ENCODE measurements at regions not wholly inside any gene's neighbourhood (a gene's known extent, or its start where the extent isn't known, plus 50 kb on each side); places are given as distances from the start of the nearest gene placed in this dataset.
"Not testable (repeated sequence)": the region's sequence is repeated elsewhere in the genome, so short reads cannot be mapped to it uniquely, and the experiment has no call there.

- H3K4me3 ChIP-seq (ENCODE audit: low read depth, low read length) = no peak overlapping the region
Observed at GRCh38 chr13:90641884-90642283, 705.6 kb upstream of the MIR17HG start.

GRCh38 chr13:90645582-90645981 lies 701.9 kb upstream of the MIR17HG start:
- H3K4me3 ChIP-seq (ENCODE audit: low read depth, low read length) = no peak overlapping the region

GRCh38 chr13:90648497-90648896 lies 699.0 kb upstream of the MIR17HG start:
- H3K4me3 ChIP-seq (ENCODE audit: low read depth, low read length) = no peak overlapping the region

- H3K4me3 ChIP-seq (ENCODE audit: low read depth, low read length) = no peak overlapping the region
Observed at GRCh38 chr13:90652036-90652435, 695.5 kb upstream of the MIR17HG start.

- H3K4me3 ChIP-seq (ENCODE audit: low read depth, low read length) = no peak overlapping the region
Observed at GRCh38 chr13:90654970-90655369, 692.5 kb upstream of the MIR17HG start.

- not testable (repeated sequence) for H3K4me3 ChIP-seq (ENCODE audit: low read depth, low read length)
Observed at GRCh38 chr13:90664200-90664599, 683.3 kb upstream of the MIR17HG start.

GRCh38 chr13:90673746-90674145 lies 673.7 kb upstream of the MIR17HG start:
- H3K4me3 ChIP-seq (ENCODE audit: low read depth, low read length) = no peak overlapping the region

GRCh38 chr13:90675129-90675528 lies 672.4 kb upstream of the MIR17HG start:
- no peak overlapping the region for H3K4me3 ChIP-seq (ENCODE audit: low read depth, low read length)

GRCh38 chr13:90680826-90681225 lies 666.7 kb upstream of the MIR17HG start:
- H3K4me3 ChIP-seq (ENCODE audit: low read depth, low read length) = no peak overlapping the region

GRCh38 chr13:90683711-90684131 lies 663.8 kb upstream of the MIR17HG start:
- H3K4me3 ChIP-seq (ENCODE audit: low read depth, low read length) = no peak overlapping the region

- no peak overlapping the region for H3K4me3 ChIP-seq (ENCODE audit: low read depth, low read length)
Observed at GRCh38 chr13:90686442-90686841, 661.0 kb upstream of the MIR17HG start.

- H3K4me3 ChIP-seq (ENCODE audit: low read depth, low read length) = no peak overlapping the region
Observed at GRCh38 chr13:90689111-90689510, 658.4 kb upstream of the MIR17HG start.

- no peak overlapping the region for H3K4me3 ChIP-seq (ENCODE audit: low read depth, low read length)
Observed at GRCh38 chr13:90690458-90691080, 656.9 kb upstream of the MIR17HG start.

- H3K4me3 ChIP-seq (ENCODE audit: low read depth, low read length) = no peak overlapping the region
Observed at GRCh38 chr13:90696254-90696653, 651.2 kb upstream of the MIR17HG start.

GRCh38 chr13:90696656-90697055 lies 650.8 kb upstream of the MIR17HG start:
- H3K4me3 ChIP-seq (ENCODE audit: low read depth, low read length) = no peak overlapping the region

GRCh38 chr13:90700340-90700739 lies 647.1 kb upstream of the MIR17HG start:
- no peak overlapping the region for H3K4me3 ChIP-seq (ENCODE audit: low read depth, low read length)

GRCh38 chr13:90701264-90701663 lies 646.2 kb upstream of the MIR17HG start:
- H3K4me3 ChIP-seq (ENCODE audit: low read depth, low read length) = no peak overlapping the region

- H3K4me3 ChIP-seq (ENCODE audit: low read depth, low read length) = no peak overlapping the region
Observed at GRCh38 chr13:90702050-90702449, 645.4 kb upstream of the MIR17HG start.

GRCh38 chr13:90706631-90707030 lies 640.9 kb upstream of the MIR17HG start:
- H3K4me3 ChIP-seq (ENCODE audit: low read depth, low read length) = no peak overlapping the region

- no peak overlapping the region for H3K4me3 ChIP-seq (ENCODE audit: low read depth, low read length)
Observed at GRCh38 chr13:90708128-90708527, 639.4 kb upstream of the MIR17HG start.

GRCh38 chr13:90709319-90709718 lies 638.2 kb upstream of the MIR17HG start:
- H3K4me3 ChIP-seq (ENCODE audit: low read depth, low read length) = no peak overlapping the region

- H3K4me3 ChIP-seq (ENCODE audit: low read depth, low read length) = no peak overlapping the region
Observed at GRCh38 chr13:90710164-90710759, 637.2 kb upstream of the MIR17HG start.

Measured in iPS-11a (cell line).